GM19455 (cell line): ENCODE measurements at regions not wholly inside any gene's neighbourhood (a gene's known extent, or its start where the extent isn't known, plus 50 kb on each side); places are given as distances from the start of the nearest gene placed in this dataset.

Source experiments
- ATAC-seq: cut with Tn5 transposase; IDR thresholded peaks from one replicate; pipeline ENCODE4 v1.9.1; 2021; ENCODE audit not compliant: unreplicated experiment

- ATAC-seq = no peak
Observed at GRCh38 chr9:79986437-79986836, 414.7 kb downstream of the TLE4 start.

GRCh38 chr9:79985772-79986171 is 414.0 kb downstream of the TLE4 start:
- no peak for ATAC-seq

- no peak for ATAC-seq
Observed at GRCh38 chr9:79985264-79985663, 413.5 kb downstream of the TLE4 start.

- ATAC-seq = no peak
Observed at GRCh38 chr9:79984429-79985067, 412.8 kb downstream of the TLE4 start.

- ATAC-seq = no peak
Observed at GRCh38 chr9:79980432-79980831, 408.7 kb downstream of the TLE4 start.

DNA sequence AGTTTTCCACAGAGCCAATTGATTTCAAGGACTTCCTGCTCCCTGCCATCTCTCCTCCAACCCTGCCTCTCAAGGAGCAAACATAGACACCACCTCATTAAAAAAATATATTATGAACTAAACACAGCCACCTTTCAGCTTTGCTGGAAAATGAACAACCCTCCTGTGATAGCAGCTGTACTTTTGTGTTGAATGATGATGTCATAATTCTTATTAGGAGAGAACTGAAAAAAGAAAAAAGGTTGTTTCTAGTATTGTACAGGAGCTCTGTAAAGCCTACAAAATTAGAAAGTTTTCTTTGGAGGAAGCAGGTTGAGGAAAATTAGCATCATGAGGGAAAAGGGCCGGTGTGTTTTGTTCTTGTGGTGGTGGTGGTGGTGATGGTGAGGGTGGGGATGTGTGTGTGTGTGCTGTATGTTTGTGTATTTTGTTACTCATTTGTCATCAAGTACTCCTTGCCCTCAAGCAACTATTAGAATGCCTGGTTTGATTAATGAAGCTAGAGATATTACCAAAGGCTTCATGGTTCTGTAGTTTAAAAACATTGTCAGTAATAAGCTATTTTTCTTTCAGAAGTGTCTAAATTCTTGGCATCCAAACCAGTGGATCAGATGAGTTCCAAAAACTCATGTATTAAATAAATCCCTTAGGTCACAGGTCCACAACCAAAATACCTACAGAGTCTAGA is 405.9 kb downstream of the TLE4 start:
- ATAC-seq = no peak

- no peak for ATAC-seq
Observed at GRCh38 chr9:79977074-79977435, 405.3 kb downstream of the TLE4 start.

DNA sequence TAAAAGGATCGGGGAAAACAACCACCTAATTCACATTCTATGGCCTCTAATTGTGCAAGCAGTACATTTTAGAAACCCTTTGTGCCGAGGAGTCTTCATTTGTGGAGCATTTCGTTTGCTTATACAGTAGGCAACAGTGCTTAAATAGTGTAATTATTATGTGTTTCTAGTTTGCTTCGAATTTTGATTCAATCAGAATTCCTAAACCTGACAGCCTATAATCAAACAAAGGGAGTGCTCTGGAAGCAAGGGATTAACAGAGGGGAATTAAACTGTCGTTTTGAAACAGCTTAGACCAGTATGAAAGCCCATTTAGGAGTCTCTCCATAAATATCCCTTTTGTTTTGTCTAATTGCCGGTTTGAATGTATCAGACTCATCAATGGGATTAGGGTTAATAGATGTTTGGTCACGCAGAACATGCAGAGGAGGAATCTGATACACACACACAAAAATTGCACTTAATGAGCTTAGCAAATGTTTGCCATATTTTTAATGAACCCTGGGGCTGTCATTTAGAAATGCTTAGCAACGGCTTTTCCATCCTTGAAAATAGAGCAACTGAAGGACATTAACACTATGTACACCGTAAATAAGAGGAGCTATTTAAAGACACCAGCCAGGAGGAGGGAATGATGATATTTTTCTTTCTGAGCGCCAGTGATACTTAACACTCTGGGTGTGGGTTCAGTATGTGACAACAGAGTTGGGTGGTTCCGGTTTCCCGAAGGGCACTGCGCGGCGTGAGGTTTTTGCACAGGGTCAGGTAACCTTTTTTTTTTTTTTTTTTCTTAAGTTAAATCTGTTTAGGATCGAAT is 404.7 kb downstream of the TLE4 start:
- no peak for ATAC-seq

DNA sequence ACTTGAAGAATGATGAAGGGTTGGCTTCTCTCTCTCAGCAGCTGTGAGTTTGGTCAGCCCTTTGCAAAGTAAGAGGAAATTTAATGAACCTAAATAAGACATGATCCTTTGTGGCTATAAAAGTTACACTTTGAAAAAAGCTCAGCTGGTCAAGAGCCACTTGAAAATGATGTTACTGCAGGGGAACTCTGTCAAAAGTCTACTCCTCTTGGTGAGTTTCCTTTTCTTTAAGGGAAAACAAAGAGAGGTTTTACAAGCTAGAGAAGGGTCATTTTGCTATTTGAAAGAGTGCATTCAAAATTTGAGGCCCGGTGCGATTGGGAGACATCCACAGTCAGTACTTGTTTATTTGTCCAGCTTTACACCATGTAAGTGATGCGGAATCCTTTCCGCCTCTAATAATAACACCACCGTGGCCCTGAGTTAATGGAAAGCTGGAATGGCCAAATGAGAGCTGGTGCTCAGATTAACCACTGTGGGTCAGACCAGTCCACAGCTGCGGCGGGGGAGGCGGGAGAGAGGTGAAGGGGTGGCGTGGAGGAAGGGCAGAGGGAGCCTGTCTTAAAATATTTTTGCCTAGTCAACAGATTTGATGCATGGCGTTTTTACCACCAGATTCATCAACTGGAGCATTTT is 404.0 kb downstream of the TLE4 start:
- no peak for ATAC-seq

DNA sequence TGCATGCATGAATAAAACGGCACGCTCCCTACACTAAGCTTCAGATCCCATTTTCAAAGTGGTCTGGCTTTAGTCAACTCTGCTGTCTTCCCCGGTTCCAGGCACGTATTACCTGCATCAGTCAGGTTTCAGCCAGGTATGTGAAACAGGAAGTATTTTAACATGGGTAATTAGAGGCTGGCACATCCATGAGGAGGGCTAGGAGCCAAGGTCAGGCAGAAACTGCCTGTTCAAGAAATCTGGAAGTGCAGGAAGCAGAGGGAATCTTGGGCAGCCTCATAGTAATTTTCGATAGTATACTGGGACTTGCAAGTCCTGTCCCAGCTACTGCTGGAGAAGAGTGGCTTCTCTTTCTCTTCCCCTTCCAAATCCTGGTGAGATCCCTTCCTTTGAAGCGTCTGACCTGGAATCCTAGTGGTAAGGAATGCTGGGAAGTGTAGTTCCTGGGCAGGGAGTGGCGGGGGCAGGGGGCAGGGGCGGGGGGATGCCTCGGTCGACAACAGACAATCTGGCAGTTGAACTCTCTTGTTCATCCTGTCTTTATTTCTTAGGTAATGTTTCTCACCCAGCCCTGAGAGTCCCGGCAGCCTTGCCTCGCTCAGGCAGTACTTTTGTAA is 403.1 kb downstream of the TLE4 start:
- ATAC-seq = no peak

DNA sequence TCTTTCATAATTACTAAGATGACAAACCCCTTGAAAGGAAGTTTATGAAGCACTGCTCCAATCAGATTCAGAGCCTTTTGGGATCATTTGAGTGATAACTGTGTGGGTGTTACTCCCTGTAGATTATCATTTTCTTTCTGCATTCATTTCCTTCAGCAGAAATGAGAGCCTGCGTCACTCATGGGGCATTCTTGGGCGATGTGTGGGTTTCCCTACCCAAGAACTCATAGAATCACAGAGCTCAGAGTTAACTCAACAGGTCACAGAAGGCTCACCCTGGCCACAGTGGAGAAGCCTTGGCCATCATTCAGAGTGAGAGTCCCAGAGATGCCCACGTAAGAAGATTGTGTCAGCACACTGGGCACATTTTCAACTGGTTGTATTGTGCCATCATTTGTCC is 401.9 kb downstream of the TLE4 start:
- no peak for ATAC-seq

- no peak for ATAC-seq
Observed at GRCh38 chr9:79970146-79970425, 398.3 kb downstream of the TLE4 start.

DNA sequence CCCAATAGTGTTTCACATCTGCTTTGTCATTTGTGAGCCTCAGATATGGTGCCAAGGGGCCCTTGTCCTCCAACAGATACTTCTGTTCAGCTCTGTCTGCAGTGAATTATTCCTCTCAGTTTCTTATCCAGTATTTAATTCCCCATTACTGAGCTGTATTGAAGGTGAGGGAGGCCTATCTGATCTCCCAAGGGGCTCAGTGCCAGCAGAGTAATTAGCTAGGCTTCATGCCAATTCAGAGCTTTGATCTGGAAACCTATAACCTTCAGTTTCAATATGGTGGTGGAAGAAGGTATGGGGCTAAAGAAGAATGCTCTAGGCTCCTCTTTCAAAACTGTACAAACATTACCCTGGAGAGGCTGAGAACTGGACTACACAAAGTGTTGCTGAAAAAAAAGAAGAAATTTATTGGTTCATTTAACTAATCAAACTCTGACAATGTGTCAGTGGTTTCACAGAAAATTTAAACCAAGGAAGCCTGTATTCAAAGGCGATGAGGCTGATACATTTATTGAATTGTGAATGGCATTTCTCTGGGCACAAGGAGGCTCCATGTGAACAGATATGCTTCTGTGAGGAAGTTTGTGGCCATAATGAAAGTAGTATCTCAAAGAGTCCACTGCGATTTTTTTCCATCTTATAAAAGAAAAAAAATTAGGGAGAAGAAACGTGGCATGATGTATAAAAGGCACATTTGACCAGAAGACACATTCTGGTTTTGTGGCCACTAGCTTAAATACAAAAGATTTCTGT is 397.8 kb downstream of the TLE4 start:
- no peak for ATAC-seq

DNA sequence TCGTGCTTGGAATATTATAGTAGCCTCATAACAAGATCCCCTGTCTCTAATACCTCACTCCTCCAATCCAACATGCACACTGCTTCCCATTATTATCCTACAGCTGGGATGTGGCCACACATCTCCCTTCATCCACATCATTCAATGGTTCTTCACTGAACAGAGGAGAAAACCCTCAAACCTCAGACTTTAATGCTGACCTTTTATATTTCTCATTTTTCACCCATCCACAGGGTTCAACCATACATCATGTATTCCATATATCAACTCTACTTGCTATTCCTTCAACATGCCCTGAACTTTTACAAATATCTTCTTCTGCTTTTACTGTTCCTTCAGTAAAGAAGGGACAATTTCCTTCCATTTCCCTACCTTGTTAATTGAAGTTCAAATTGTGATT is 396.8 kb downstream of the TLE4 start:
- ATAC-seq = no peak

DNA sequence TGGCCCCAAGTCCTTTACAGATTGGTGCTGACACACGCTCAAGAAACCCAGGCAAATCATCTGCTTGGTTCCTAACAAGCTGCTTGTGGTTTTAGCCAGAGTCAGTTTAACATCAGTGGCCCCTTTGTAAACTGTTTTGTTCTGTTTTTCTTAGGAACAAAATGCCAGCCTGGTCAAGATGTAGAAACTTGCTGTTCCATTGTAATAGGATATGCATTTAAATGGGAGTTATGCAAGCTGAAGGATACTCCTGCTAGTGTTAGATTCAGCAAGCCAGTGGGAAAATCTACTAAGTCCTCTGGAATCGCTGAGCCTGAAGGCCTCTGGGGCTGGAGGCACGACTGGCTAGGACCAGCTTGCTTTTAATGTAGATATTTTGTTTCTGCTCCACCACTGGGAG is 391.1 kb downstream of the TLE4 start:
- no peak for ATAC-seq

DNA sequence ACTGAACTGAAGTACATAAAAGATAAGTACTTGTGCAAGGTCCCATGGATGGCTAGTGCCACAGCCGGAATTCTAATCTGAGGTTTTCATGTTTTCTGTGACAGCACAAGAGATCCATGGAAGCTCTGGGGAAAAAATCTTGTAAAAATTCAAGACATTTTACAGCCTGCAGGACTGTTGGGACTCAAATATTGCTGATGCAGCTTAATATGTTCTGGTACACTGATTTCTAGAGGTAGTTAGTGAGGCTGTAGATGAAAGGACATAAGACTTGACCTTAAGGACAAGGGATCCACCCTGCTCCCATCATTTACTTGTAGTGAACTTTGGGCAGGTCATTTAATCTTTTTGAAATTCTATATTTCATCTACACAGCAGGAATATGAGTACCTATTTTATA is 390.4 kb downstream of the TLE4 start:
- ATAC-seq = no peak

- no peak for ATAC-seq
Observed at GRCh38 chr9:79955300-79955699, 383.5 kb downstream of the TLE4 start.

DNA sequence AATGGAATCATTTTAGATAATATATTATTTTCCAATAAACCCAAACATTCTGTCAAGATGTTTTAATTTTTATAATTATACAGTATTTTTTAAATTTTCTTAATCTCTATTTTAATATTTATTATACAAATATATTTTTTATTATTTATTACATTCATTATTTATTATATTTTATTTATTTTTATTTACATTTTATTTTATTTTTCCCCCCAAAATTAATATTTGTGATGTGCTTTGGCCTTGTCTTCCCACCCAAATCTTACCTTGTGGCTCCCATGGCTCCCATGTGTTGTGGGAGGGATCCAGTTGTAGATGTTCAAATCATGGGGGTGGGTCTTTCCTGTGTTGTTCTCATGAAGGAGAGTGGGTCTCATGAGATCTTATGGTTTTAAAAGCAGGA is 382.1 kb downstream of the TLE4 start:
- ATAC-seq = no peak

GRCh38 chr9:79952401-79952800 is 380.6 kb downstream of the TLE4 start:
- ATAC-seq = no peak

GRCh38 chr9:79946712-79947111 is 374.9 kb downstream of the TLE4 start:
- ATAC-seq = no peak

GRCh38 chr9:79945495-79945894 is 373.7 kb downstream of the TLE4 start:
- no peak for ATAC-seq
